Heart left ventricle (tissue), 16 donors: ENCODE measurements at regions not wholly inside any gene's neighbourhood (a gene's known extent, or its start where the extent isn't known, plus 50 kb on each side); places are given as distances from the start of the nearest gene placed in this dataset.

Source experiments
- ATAC-seq, 4 donors: fragments of 200-7000 bp; cut with Tn5 transposase; one replicate each; pipeline ENCODE4 v1.9.1; 2020 to 2022; ENCODE audit warnings: moderate library complexity in 4 of 4, mild to moderate bottlenecking in 3 of 4, moderate number of reproducible peaks in 1 of 4
- DNase-seq, 5 donors: peaks; one replicate each; pipeline ENCODE4 v3.0.0-alpha.2; 2020
- H3K27ac ChIP-seq, 12 donors: fragments of 200-600 bp; sonication (generic) in 4 of 12; one replicate each; pipeline versions ENCODE4 v1.5.0 to v1.8.0; 2016 to 2022; ENCODE audit warnings: mild to moderate bottlenecking in 2 of 12
- H3K27me3 ChIP-seq, 9 donors: fragments of 200-600 bp; sonication (generic) in 2 of 9; one replicate each; pipeline versions ENCODE4 v1.5.1 to v1.8.0; 2016 to 2022; ENCODE audit warnings: mild to moderate bottlenecking in 3 of 9
- H3K36me3 ChIP-seq, 9 donors: fragments of 200-600 bp; sonication (generic) in 2 of 9; one replicate each; pipeline versions ENCODE4 v1.5.0 to v1.8.0; 2018 to 2022; ENCODE audit warnings: mild to moderate bottlenecking in 2 of 9
- H3K4me1 ChIP-seq, 12 donors: fragments of 200-600 bp; sonication (generic) in 4 of 12; one replicate each; pipeline versions ENCODE4 v1.5.0 to v1.8.0; 2016 to 2022; ENCODE audit warnings: mild to moderate bottlenecking in 3 of 12
- H3K4me3 ChIP-seq, 12 donors: fragments of 200-600 bp; sonication (generic) in 4 of 12; one replicate each; pipeline versions ENCODE4 v1.5.0 to v1.8.0; 2017 to 2022; ENCODE audit warnings: mild to moderate bottlenecking in 9 of 12, moderate library complexity in 4 of 12
- H3K9me3 ChIP-seq, 12 donors: fragments of 200-600 bp; sonication (generic) in 4 of 12; one replicate each; pipeline versions ENCODE4 v1.5.0 to v1.8.0; 2016 to 2022; ENCODE audit warnings: mild to moderate bottlenecking in 1 of 12
- POLR2A ChIP-seq, 2 donors: fragments of 450-650 bp; IDR thresholded peaks; one replicate each; pipeline ENCODE4 v1.6.1; 2017; ENCODE audit warnings: antibody characterized with exemption in 2 of 2, mild to moderate bottlenecking in 2 of 2, moderate library complexity in 2 of 2
- WGBS, 4 donors: extraction: QIAGEN DNeasy Blood & Tissue Kit in 2 of 4; methylation state at CpG; one replicate each; pipeline versions ENCODE4 v1.1.5 to v1.1.7; 2013 to 2018; 5-methylcytosine and 5-hydroxymethylcytosine counted together
- intact Hi-C, 10 donors: fragments of 100-400 bp; cut with DNase I; formaldehyde crosslinking; loops; one replicate each; pipeline versions ENCODE4 v1.11.1 to v1.14.2; 2022
- TF ChIP-seq, protein P1 (sequence below), 12 donors: fragments of 200-600 bp; sonication (generic) in 4 of 12; IDR thresholded peaks; one replicate each; pipeline versions ENCODE4 v1.5.0 to v1.8.0; 2018 to 2022; ENCODE audit warnings: antibody characterized with exemption in 12 of 12, mild to moderate bottlenecking in 5 of 12
- donor health status: ischemic (EF 13 %, LVEDD 7.1; RV severe dilation, severe dysfunction).
- donor health status: healthy with polysubstance abuse.
- donor health status: DM: no; HTN: yes; CAD: no.
- donor health status: DM: no; HTN: no; CAD: no.
- donor health status: ischemic (EF 25% LVEDD 6.9; RV normal size, moderate dysfunction).
- donor health status: ischemic (EF 25% LVEDD 5.7; RV mildly dilated, moderate dysfunction).
- donor health status: healthy.
- donor health status: DM: yes; HTN: yes; CAD: no.
- donor health status: ischemic (EF 35%, LVEDD 5.7; RV mildly dilated, moderate dysfunction).
- donor health status: nonischemic (EF 11% LVEDD 7.7; RV severe dilation, severe dysfunction).
- donor health status: DM: yes; HTN: yes; CAD: no.
- donor health status: PGD.
- donor health status: ischemic (EF 29% LVEDD 5.4; RV normal size, mild dysfunction).
- donor health status: nonischemic (EF 23%, LVEDD 6.1; RV moderate dilation, normal function).

DNA sequence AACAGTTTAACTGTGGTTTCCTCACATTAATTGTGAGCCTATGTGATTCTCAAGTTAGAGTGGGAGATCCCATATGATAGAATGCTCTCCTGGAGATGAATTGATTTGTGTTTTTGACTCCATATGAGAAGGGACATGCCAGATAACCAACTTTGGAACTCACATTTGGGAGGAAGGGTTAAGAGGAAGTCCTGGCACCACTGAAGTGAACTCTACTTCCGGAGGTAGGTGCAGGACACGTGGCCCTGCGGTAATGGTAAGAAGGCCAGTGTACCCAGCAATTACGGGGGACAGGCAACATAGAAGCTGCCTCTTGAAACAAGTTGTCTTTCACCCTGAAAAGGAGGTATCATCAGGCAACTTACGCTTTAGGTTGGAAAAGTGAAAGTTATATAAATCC is 146.6 kb upstream of the RFX3 start:
- DNase-seq (no peak), ATAC-seq (no peak)
- intact Hi-C loops = no loop called here
- Histone ChIP-seq H3K27ac (no peak overlapping the region), H3K36me3 (no peaks in the 10 kb centered on the region), H3K9me3 (no peaks in the 10 kb centered on the region), H3K27me3 (no peaks in the 10 kb centered on the region), H3K4me1 (no peaks in the 10 kb centered on the region), H3K4me3 (no peak overlapping the region)
- WGBS, 4 donors = 80 to 86% (median 84%) methylated on average over 5 of the region's 5 CpGs
- TF ChIP-seq, protein P1, sequence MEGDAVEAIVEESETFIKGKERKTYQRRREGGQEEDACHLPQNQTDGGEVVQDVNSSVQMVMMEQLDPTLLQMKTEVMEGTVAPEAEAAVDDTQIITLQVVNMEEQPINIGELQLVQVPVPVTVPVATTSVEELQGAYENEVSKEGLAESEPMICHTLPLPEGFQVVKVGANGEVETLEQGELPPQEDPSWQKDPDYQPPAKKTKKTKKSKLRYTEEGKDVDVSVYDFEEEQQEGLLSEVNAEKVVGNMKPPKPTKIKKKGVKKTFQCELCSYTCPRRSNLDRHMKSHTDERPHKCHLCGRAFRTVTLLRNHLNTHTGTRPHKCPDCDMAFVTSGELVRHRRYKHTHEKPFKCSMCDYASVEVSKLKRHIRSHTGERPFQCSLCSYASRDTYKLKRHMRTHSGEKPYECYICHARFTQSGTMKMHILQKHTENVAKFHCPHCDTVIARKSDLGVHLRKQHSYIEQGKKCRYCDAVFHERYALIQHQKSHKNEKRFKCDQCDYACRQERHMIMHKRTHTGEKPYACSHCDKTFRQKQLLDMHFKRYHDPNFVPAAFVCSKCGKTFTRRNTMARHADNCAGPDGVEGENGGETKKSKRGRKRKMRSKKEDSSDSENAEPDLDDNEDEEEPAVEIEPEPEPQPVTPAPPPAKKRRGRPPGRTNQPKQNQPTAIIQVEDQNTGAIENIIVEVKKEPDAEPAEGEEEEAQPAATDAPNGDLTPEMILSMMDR (IDR thresholded peaks at IDR 0.05) = no peak
- TF ChIP-seq POLR2A (IDR thresholded peaks at IDR 0.05) = no peak

DNA sequence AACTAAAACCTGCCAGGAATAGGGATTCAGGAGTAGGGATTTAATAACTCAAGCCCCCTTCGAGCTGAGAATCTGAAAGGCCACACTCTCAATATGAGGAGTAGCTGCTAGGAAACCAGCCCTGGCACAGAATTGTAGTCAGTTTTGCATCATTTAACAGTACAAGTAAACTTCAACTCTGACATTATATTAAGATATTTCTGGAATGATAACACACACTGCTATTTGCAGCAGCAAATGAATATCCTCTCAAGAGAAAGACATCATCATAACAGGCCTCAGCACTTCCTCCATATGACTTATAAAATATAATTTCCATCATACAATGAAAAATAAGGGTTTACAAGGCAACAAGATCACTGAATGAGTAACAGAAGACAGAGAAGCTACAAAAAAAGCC is 138.2 kb upstream of the RFX3 start:
- WGBS, 4 donors = 63 to 76% (median 71%) methylated on average over 1 of the region's 1 CpG
- no peaks in the 10 kb centered on the region for H3K27me3 ChIP-seq
- TF ChIP-seq, protein P1 (IDR thresholded peaks at IDR 0.05) = no peak
- no peak for TF ChIP-seq POLR2A (IDR thresholded peaks at IDR 0.05)

DNA sequence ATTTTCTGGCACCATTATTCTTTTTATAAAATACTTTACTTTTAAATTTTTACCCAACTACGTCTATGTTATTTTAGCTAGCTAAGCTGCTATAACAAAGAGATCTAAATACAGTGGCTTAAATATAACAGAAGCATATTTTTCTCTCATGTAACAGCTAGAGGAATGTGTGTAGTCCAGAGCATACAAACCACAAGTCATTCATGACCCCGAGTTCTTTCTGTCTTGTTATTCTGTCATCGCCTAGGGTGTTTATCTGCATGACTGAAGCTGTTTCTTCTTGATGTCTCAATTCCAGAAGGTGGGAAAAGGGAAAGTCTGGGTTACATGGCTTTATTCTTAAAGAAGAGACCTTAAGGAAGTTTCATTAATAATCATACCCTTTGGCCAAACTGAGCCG is 136.9 kb upstream of the RFX3 start:
- no peaks in the 10 kb centered on the region for H3K36me3 ChIP-seq
- H3K4me1 ChIP-seq = peaks cover 0 to 4% (median 0%) of the 10 kb centered on the region in 12 donors
- ATAC-seq = no peak
- 69 to 73% (median 72%) methylated on average over 4 of the region's 4 CpGs for WGBS, 4 donors
- H3K27me3 ChIP-seq = no peaks in the 10 kb centered on the region
- no peaks in the 10 kb centered on the region for H3K9me3 ChIP-seq
- DNase-seq = no peak
- no peak overlapping the region for H3K4me3 ChIP-seq
- intact Hi-C loops = no loop called here
- no peak overlapping the region for H3K27ac ChIP-seq
- TF ChIP-seq POLR2A (IDR thresholded peaks at IDR 0.05) = no peak
- TF ChIP-seq, protein P1 (IDR thresholded peaks at IDR 0.05) = no peak

More for the DNA sequence above, 138.2 kb upstream of the RFX3 start:
- H3K36me3 ChIP-seq = no peaks in the 10 kb centered on the region
- DNase-seq (no peak), ATAC-seq (no peak)
- no peak overlapping the region for H3K4me3 ChIP-seq
- H3K9me3 ChIP-seq = no peaks in the 10 kb centered on the region
- H3K4me1 ChIP-seq = peaks cover 0 to 4% (median 0%) of the 10 kb centered on the region in 12 donors
- H3K27ac ChIP-seq = no peak overlapping the region
- intact Hi-C loops = no loop called here

DNA sequence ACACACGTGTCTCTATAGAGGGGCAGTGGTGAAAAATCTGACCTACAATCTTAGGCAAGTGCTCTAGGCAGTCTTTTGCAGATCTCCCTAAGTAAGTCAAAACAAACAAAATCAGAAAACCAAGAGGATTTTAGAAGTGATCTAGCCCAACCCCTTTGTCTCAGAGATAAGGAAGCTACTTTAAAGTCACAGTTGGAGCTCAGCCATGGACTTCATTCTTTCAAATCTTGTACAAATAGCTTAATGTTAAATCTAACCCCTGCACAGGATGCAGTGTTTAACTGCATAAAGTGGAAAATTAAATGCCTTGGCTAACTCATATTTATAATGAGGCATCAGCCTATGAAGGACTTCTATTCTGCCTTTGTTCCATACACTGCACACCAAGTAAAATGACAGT is 135.1 kb upstream of the RFX3 start:
- TF ChIP-seq, protein P1 (IDR thresholded peaks at IDR 0.05) = no peak
- TF ChIP-seq POLR2A (IDR thresholded peaks at IDR 0.05) = no peak
- ATAC-seq = no peak
- DNase-seq = no peak
- Histone ChIP-seq H3K4me3 (no peak overlapping the region), H3K27me3 (no peaks in the 10 kb centered on the region), H3K4me1 (peaks cover 0 to 4% (median 0%) of the 10 kb centered on the region in 12 donors), H3K9me3 (no peaks in the 10 kb centered on the region), H3K36me3 (no peaks in the 10 kb centered on the region), H3K27ac (no peak overlapping the region)
- intact Hi-C loops = no loop called here
- 53 to 78% (median 67%) methylated on average over 1 of the region's 1 CpG for WGBS, 4 donors
